Right renal pelvis (tissue), 4 donors: ENCODE measurements at regions not wholly inside any gene's neighbourhood (a gene's known extent, or its start where the extent isn't known, plus 50 kb on each side); places are given as distances from the start of the nearest gene placed in this dataset.
"Not testable (repeated sequence)": the region's sequence is repeated elsewhere in the genome, so short reads cannot be mapped to it uniquely, and the experiment has no call there.

Source experiments
- DNase-seq, 4 donors: peaks; one replicate each; pipeline ENCODE4 v3.0.0-alpha.2; 2013; ENCODE audit warnings: low read depth in 4 of 4, low spot score in 3 of 4, missing footprints in 1 of 4

DNA sequence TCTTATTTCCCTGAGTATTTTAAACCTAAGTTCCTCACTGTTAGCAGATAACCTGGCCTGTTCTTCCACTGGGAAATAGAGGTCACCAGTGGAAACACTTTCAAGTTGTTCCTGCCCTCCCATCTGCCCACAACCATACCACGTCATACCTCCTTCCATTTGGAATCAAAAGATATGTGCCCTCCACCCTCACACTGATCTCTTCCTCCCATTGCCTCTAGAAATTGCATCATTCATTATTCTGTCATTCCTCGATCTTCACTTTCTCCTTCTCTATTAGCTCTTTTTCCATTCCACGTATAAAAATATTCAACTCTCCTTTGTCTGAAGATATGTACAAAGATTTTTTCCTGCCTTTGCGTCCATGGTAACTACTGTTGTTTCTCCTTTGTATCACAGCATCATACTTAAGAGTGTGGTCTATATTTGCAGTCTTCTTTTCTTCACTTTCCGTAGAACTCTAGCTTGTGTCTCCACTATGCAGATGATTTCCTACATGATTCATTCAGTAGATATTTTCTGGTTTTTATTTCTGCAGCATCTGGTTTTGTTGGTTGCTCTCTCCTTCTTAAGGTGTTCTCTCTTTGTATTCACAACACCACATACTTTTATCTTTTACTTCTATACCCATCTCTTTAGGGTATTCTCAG, 312.3 kb downstream of the REEP3 start:
- DNase-seq, result no peak

DNA sequence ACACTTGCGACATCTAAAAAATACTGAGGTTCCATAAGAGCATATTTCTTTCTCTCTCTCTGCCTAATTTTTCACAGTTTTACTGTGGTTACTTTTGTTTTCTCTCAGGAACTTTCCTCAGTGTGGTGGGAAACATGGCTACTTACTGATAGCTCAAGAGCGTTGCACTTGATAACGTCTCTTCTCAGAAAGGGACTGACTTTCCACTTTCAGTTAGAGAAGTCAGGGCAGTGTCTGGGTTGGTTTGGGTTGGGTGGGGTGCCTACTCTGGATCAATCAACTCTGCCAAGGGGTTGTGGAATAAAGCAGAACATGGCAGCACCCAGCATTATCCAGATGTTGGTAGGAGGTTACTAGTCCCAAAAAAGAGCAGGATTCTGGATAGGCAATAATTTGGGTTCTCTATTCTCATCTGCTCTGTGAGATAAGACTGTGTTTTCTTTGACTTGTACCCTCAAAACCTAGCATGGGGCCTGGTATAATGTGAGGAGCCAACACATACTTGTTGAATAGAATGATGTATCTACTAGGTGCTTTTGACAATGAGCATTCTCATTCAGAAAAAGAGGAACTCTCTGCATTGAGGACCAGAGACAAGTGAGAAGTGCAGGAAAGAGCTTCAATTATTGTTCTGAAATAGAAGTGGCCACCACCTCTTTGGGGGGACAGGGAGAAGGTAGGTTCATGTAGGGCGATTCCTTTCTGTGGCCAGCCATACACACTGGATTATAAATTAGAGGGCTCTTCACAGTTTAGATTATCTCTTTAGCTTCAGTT, 315.7 kb downstream of the REEP3 start:
- DNase-seq, result no peak

DNA sequence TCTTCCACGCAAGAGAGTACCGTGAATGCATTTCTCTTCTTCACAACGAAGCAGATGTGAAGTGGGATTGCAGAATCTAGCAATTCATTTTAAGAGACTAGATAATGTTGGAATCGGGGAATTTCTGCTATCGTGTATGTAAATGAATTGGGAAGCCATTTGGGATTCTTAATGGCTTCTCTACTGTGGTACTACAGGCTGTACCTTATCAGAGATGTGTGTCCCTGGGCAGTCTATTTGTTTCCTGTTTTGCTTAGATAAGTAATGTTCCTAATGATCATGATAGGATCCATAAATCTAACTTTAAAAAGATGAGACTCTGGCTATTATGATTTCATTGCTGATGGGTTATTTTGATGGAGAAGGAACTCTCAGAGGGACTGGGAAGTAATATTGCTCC, 320.6 kb downstream of the REEP3 start:
- no peak for DNase-seq

DNA sequence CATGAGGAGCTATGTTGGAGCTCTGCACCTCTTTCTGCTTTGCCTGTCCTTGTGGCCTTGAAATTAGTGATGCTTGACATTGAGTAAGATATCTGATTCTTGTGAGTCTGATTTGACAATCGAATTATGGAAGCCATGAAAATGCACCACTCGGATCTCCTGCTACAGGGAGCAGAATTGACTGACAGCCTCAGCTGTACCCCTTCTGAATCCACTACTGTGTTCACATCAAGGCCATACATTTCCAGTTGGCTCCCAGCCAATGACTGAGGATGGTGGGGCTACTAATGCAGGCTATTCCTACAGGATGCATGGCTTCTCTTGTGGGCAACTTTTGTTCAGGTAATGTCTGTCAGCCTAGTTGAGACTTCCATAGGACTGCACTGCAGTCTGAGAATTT, 321.9 kb downstream of the REEP3 start:
- no peak for DNase-seq

DNA sequence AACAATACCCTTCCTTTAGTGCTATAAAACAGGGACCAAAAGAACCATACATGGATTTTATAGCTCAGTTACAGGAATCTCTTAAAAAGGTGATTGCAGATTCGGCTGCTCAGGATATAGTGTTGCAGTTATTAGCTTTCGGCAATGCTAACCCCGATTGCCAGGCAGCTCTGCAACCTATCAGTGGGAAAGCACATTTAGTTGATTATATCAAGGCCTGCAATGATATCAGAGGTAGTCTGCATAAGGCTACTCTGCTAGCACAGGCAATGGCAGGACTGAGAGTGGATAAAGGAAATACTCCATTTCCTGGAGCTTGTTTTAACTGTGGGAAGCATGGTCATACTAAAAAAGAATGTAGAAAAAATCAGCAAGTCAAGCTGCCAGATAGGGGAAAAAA, 327.7 kb downstream of the REEP3 start:
- DNase-seq, result not testable (repeated sequence)

DNA sequence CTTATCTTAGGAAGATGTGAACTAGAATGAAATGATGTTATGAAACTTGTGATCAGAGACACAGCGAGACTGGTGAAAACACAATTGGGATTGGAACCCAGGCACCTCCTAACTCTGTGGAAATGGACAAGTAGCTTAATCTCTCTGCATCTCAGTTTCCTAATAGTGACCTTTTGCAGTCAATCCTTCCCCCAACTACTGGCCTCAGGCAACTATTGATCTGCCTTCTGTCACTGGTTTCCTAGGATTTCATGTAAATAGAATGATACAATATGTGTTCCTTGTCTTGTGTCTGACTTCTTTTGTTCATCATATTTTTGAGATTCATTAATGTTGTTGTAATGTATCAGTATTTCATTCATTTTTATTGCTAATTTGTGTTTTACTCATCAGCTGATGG, 341.7 kb downstream of the REEP3 start:
- DNase-seq, result no peak

DNA sequence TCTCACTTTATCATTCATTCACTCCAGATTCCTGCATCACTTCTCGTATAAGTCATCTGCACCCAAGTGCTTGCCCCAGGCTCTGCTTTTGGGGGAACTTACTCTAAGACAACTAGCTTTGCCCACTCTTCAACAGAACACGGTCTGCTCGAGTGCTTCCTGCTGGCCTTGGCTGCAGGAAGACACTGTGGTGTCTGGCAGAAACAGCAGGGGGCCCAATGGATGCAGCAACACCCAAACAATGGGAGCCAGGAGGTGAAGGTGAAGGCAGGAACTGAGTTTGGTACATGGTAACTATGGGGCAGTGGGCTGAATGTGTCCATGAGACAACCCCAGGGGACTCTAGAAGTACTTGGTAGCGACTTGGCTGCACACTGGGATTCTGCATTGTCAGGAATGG, 344.0 kb downstream of the REEP3 start:
- DNase-seq, result no peak

DNA sequence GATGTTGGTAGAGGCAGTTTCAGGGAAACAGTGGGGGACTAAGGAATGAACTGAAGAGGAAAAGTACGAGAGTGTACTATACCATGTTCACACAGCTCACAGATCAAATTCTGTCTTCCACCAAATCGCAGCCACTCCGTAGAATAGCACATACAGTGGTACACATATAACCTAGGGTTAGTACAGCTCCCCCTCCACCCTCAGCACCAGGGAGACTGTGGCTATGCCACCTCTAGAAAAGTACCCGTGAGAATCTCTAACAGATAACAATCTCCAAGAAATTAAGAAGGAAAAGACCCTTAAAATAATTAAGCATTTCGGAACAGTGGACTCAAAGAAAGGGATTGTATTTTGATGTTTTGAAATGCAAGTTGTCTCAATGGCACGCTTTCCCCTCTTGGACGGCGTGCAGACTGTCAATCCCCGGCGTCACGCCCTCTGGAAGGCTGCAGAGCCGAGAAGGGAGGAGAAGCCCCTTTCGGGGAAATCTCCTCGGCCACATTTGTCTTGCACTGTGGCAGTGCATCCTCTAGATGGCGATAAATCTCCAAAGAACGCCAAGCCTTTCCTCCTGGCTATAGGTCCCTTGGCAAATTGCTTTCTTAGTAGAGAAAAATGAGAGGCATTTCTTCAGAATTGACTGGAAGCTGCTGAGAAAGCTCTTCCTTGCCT, 345.0 kb downstream of the REEP3 start:
- DNase-seq, result peak; percentile 47 to 59 (median 56)

DNA sequence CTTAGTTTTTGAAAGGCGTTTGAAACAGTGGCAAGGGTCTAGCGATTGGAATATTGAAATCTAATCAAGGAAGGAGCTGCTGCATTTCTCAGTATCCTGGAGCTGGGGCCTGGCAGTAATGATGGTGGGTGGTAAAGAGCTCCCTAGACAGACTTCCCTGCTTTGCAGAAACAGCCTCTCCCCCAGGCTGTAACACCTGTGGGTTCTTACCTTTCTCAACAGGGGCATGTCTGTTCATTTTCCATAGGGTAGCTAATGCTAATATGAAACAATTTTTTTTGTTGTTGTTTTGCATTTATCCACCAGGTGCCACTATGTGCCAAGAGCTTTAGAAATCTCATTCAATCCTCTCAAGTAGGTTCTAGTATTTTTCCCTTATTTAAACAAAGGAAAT, 345.5 kb downstream of the REEP3 start:
- no peak for DNase-seq

DNA sequence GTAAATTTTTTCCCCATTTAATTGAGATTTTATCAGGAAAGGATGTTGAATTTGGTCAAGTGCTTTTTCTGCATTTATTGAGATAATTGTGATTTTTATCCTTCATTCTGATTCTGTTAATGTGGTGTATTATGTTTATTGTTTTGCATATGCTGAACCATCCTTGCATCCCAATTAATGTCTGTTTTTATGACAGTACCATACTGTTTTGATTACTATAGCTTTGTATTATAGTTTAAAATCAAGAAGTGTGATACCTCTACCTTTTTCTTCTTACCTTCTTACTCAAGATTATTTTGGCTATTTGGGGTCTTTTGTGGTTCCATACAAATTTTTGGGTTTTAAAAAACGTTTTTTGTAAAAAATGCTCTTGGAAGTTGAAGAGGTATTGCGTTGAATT, 357.2 kb downstream of the REEP3 start:
- DNase-seq, result no peak

DNA sequence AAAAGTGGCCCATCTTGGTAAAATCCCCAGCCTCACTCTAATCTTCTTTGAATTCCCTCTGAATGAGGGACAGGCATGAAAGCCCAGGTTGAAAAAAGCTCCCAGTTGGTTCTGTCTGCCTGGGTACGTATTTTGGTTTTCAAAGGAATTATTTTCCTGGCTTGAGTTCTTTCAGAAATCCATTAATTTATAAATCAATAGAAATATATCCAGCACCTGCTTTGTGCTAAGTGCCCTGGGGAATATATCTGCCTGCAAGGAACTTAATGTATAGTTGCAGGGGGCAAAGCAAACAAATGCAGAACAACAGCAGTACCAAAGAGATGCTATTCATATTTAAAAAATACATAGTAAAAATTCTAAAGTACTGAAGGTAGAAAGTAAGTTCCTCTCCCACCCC, 362.7 kb downstream of the REEP3 start:
- DNase-seq, result no peak

DNA sequence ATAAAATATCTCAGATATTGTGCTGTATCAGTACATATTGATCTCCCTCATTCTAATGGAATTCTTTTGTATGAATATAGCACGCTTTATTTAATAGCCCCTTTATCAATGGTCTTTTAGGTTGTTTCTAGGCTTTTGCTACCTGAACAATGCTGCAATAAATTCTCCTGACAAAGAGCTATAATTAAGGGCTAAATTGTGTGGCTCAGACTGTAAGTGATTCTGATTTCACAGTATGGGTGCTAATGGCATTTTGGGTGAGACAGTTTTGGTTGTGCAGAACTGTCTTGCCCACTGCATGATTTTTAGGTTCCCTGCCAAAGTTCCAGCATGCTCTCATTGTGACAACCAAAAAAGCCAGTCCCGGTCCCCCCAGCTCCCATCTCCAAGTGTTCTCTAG, 363.2 kb downstream of the REEP3 start:
- no peak for DNase-seq

DNA sequence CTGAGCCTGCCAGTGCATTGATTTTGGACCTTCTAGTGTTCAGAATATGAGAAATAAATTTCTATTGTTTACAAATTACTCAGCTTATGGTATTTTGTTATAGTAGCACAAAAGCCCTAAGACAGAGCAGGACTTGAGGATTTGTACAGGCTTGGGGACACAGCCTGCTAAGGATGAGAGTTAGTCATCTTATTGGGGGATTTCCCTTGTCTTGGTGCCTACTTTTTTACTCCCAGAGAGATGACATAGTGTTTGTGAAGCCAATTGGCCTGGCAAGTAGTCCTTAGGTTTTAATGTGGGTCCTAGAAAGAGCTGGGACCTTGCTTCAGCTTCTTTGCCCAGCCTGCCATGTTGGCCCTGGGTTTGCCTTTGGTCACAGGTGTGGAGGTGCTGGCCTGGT, 364.0 kb downstream of the REEP3 start:
- no peak for DNase-seq

DNA sequence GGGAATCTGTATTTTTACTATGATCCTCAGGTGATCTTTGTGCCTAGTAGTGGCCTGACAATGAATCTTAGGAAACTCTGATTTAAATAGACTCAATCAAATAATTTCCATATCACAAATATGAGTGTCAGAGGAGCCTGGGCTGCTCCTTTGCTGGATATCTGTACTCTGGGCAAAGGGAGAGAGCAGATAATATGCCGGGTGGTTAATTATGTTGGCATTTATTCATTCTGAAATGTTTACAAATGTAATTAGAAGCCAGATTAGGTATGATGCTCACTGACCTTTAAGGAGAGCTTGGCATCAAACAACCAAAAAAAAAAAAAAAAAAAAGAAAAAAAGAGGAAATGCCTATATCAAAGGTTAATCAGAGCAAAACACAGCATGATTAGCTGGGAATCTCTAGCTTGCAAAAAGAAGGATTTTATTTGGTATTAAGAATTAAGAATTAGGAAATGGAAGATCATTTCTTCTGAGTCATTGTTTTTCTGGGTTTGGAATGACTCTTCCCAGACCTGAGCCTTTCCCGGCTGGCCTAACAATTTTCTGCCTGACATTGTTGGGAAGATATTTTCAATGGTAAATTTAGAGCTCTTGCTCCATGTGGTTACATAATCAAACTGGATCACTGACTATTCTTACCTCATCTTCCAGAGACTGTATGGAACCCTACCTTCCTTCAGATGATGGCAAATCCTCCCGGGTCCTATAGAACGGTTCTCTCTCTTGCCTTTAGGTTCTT, 365.3 kb downstream of the REEP3 start:
- no peak for DNase-seq

DNA sequence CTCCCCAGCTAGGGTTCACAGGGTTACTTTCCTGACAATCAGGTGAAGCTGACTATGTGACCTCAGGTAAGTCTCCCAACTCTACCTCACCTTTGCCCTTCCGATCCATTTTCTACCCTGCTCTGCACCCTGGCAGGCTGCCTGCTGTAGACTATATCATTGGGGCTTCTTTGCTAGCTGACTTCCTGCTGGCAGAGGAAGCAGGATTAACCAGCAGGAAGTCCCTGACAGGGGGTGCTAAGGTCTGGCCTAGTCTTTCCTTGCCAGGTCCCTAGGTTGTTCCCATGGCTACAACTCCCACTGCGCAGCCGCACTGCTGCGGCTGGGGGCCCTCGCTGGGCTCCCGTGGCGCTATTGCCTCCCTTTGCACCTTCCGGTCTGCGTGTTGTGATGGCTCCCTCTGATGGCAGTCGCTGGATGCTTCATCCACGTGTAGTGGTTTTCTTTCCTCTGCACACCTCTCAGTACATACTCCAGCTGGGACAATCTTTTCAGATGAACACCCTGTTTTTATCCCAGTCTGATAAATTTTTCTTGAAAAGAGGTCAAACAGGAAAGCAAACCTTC, 365.9 kb downstream of the REEP3 start:
- no peak for DNase-seq

DNA sequence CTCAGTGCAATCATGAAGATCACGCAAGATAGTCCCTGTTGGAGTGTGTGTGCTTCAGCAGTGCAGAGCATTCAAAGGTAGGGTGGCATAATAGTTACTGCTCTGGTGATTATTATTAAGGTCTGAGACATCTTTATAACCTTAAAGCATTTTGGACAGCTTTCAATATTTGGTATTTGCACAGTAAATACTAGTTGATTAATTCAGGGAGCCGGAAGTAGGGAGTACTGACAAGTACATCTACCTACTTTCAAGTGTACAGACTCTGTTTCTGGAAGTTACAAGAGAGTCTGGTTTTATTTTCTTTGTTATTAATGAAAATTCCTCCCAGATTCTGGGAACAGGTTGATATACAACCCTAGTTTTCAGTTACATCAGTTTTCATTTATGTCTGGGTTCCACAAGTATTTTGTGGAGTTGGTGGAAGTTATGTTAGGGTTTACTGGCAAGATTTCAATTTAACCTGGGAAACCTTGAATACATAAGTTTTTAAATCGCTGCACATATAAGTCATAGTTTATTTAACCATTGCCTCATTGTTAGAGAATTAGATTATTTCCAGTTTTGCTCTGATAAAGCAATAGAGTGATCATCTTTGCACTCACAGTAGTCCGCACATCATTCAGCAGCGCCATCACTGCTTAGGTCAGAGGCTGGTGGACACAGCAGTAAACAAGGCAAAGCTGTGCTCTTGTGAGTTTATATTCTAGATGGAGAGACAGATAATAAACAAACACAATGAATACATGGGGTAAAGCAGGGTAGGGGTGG, 366.6 kb downstream of the REEP3 start:
- DNase-seq, result no peak

DNA sequence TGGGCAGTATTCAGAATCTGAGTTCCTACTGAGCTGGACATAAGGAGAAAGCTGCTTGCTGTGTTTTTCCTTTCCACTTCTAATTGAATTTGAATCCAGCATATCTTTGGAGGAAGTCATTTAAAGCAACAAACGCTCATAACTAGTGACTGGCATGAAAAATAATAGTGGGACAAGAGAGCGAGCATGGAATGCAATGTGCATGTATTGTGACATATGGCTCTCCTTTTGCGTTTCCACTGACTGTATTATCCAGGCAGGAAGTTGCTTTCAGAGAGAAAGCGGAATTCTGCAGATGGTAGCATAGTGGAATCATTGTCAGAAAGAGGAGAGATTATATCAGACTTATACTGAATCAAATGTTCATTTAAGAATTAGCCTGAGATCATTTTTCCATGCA, 368.6 kb downstream of the REEP3 start:
- no peak for DNase-seq

DNA sequence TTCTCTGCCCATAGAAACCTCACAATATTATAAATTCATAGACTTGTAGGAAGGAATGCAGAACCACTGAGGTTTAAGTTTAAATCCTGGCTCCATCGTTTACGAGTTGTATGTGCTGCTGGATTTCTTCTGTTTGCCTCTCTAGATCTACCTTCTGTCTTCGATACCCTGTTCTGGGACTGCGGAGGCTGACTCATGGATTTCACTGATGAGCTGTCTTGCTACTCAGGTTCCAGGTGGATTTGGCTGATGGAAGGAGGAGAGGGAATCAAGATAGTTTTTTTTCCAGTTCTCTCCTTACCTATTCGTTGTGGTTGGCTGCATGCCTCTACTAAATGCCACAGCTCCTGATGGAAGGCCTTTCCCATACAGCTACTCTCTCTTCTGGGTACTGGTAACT, 375.8 kb downstream of the REEP3 start:
- DNase-seq, result no peak

DNA sequence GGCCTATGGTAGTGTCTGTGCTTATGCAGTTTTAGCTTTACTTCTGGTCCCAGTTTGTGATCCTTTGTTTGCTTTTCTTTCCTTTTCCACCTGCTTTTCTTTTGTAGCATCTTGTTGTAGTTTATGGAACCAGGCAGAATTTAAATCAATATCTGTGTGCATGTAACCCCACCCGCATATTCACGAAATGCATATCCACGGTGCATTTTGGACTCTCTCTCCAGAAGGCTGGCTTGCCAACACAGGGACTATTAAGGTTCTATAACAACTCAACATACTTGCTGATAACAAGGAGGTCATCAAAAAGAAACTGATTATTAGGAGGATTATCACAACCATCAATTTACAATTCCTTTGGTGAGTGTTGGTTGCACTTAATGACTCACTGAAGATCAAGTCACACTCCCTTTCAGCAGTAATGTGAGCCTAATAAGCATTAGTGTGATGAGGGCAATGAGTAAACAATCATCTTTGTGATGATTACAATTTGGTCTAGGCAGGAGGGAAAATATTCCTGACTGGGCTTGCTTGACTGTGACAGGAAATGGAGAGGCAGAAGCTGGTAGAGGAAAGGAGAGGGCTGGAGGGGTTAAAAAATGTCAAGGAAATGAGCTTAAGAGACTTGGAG, 378.6 kb downstream of the REEP3 start:
- no peak for DNase-seq

DNA sequence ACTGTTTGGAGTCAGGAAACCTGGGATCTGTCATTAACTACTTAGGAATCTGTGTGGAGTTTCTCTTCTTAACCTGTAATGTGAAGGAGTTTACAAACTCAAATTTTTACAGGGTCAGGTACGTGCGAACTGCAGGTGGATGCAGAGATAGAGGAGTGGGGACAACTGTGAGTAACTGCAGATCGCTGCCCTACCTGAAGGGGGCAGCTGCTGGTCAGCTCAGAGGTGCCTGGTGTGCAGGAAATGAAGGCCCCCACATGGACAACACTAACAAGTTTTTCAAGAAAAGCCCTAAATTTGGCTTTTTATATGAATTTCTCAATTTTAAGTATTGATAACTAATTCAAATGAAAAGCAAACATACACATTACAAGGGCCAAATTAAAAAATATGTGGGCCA, 380.0 kb downstream of the REEP3 start:
- DNase-seq, result no peak
